Glutamatergic neuron (in vitro differentiated cells): ENCODE measurements at regions not wholly inside any gene's neighbourhood (a gene's known extent, or its start where the extent isn't known, plus 50 kb on each side); places are given as distances from the start of the nearest gene placed in this dataset.
"Not testable (repeated sequence)": the region's sequence is repeated elsewhere in the genome, so short reads cannot be mapped to it uniquely, and the experiment has no call there.

Experiments used
- DNase-seq: peaks from one replicate; pipeline ENCODE4 v3.0.0; 2022
- H3K27ac Mint-ChIP-seq: one replicate; pipeline ENCODE4 v1.8.0; 2020; ENCODE audit warnings: mild to moderate bottlenecking, mixed read lengths, inconsistent platforms; ENCODE audit not compliant: unreplicated experiment
- H3K27me3 Mint-ChIP-seq: one replicate; pipeline ENCODE4 v1.8.0; 2020; ENCODE audit warnings: mild to moderate bottlenecking, moderate library complexity, mixed read lengths, inconsistent platforms; ENCODE audit not compliant: unreplicated experiment
- H3K36me3 Mint-ChIP-seq: one replicate; pipeline ENCODE4 v1.8.0; 2020; ENCODE audit warnings: mild to moderate bottlenecking, mixed read lengths, inconsistent platforms; ENCODE audit not compliant: unreplicated experiment
- H3K4me1 Mint-ChIP-seq: one replicate; pipeline ENCODE4 v1.8.0; 2020; ENCODE audit warnings: mild to moderate bottlenecking, low read depth, mixed read lengths, inconsistent platforms; ENCODE audit not compliant: unreplicated experiment
- H3K4me3 Mint-ChIP-seq: one replicate; pipeline ENCODE4 v1.8.0; 2020; ENCODE audit warnings: mild to moderate bottlenecking, mixed read lengths, inconsistent platforms; ENCODE audit not compliant: unreplicated experiment
- H3K9me3 Mint-ChIP-seq: one replicate; pipeline ENCODE4 v1.8.0; 2020; ENCODE audit warnings: mild to moderate bottlenecking, moderate library complexity, mixed read lengths, inconsistent platforms; ENCODE audit not compliant: unreplicated experiment
- CTCF ChIP-seq: fragments of 200-600 bp; sonication (generic); IDR thresholded peaks from one replicate; pipeline ENCODE4 v1.5.0; 2021; ENCODE audit not compliant: partially characterized antibody, unreplicated experiment

- no peak overlapping the region for H3K27ac Mint-ChIP-seq
- no peak overlapping the region for H3K4me3 Mint-ChIP-seq
- no peak for DNase-seq
- H3K4me1 Mint-ChIP-seq: no peaks in the 10 kb centered on the region
- peaks cover 4% of the 10 kb centered on the region for H3K27me3 Mint-ChIP-seq
- no peaks in the 10 kb centered on the region for H3K9me3 Mint-ChIP-seq
- TF ChIP-seq CTCF: no peak
- no peaks in the 10 kb centered on the region for H3K36me3 Mint-ChIP-seq
Observed at GRCh38 chr13:47892374-47892773, 108.7 kb downstream of the SUCLA2 start.

- H3K36me3 Mint-ChIP-seq: no peaks in the 10 kb centered on the region
- H3K27me3 Mint-ChIP-seq: peaks cover 4% of the 10 kb centered on the region
- no peak overlapping the region for H3K27ac Mint-ChIP-seq
- no peak overlapping the region for H3K4me3 Mint-ChIP-seq
- no peak for TF ChIP-seq CTCF
- no peaks in the 10 kb centered on the region for H3K4me1 Mint-ChIP-seq
- H3K9me3 Mint-ChIP-seq: no peaks in the 10 kb centered on the region
- no peak for DNase-seq
Observed at GRCh38 chr13:47890146-47890814, 110.8 kb downstream of the SUCLA2 start.

- H3K36me3 Mint-ChIP-seq: no peaks in the 10 kb centered on the region
- no peak overlapping the region for H3K4me3 Mint-ChIP-seq
- no peak for TF ChIP-seq CTCF
- DNase-seq: no peak
- H3K9me3 Mint-ChIP-seq: no peaks in the 10 kb centered on the region
- no peaks in the 10 kb centered on the region for H3K4me1 Mint-ChIP-seq
- no peak overlapping the region for H3K27ac Mint-ChIP-seq
- H3K27me3 Mint-ChIP-seq: no peaks in the 10 kb centered on the region
Observed at GRCh38 chr13:47886314-47886713, 114.8 kb downstream of the SUCLA2 start.

GRCh38 chr13:47875201-47875600, 125.9 kb downstream of the SUCLA2 start:
- peaks cover 1% of the 10 kb centered on the region for H3K27me3 Mint-ChIP-seq
- no peak overlapping the region for H3K27ac Mint-ChIP-seq
- H3K36me3 Mint-ChIP-seq: no peaks in the 10 kb centered on the region
- no peak overlapping the region for H3K4me3 Mint-ChIP-seq
- no peak for DNase-seq
- no peak for TF ChIP-seq CTCF
- H3K4me1 Mint-ChIP-seq: no peaks in the 10 kb centered on the region
- no peaks in the 10 kb centered on the region for H3K9me3 Mint-ChIP-seq

- not testable (repeated sequence) for H3K27ac Mint-ChIP-seq, H3K27me3 Mint-ChIP-seq
Observed at GRCh38 chr13:47873987-47874386, 127.1 kb downstream of the SUCLA2 start.

GRCh38 chr13:47873319-47873718, 127.8 kb downstream of the SUCLA2 start:
- H3K27ac Mint-ChIP-seq, H3K27me3 Mint-ChIP-seq, DNase-seq, H3K4me1 Mint-ChIP-seq, H3K9me3 Mint-ChIP-seq, H3K36me3 Mint-ChIP-seq, H3K4me3 Mint-ChIP-seq: not testable (repeated sequence)

More at GRCh38 chr13:47873987-47874386, 127.1 kb downstream of the SUCLA2 start:
- H3K4me1 Mint-ChIP-seq, H3K9me3 Mint-ChIP-seq, H3K36me3 Mint-ChIP-seq, DNase-seq, H3K4me3 Mint-ChIP-seq: not testable (repeated sequence)
